NCI-H748 (cell line): ENCODE measurements at regions not wholly inside any gene's neighbourhood (a gene's known extent, or its start where the extent isn't known, plus 50 kb on each side); places are given as distances from the start of the nearest gene placed in this dataset.

Experiments used
- DNase-seq: peaks from one replicate; lab custom pipeline; 2025; ENCODE audit not compliant: unreplicated experiment; lab: John Stamatoyannopoulos, UW

GRCh38 chr10:124346831-124347230, 71.9 kb downstream of the OAT start:
- no peak for DNase-seq

GRCh38 chr10:124345521-124345920, 73.2 kb downstream of the OAT start:
- no peak for DNase-seq

- DNase-seq: no peak
These were observed 73.8 kb downstream of the OAT start for GRCh38 chr10:124344931-124345330.

GRCh38 chr10:124344266-124344590, 74.5 kb downstream of the OAT start:
- DNase-seq: no peak

- DNase-seq: no peak
These were observed 75.1 kb downstream of the OAT start for GRCh38 chr10:124343351-124344265.

GRCh38 chr10:124342821-124343170, 75.9 kb downstream of the OAT start:
- no peak for DNase-seq

GRCh38 chr10:124342136-124342820, 76.4 kb downstream of the OAT start:
- no peak for DNase-seq

- no peak for DNase-seq
These were observed 77.0 kb downstream of the OAT start for GRCh38 chr10:124341768-124342135.

GRCh38 chr10:124340033-124340760, 78.5 kb downstream of the OAT start:
- DNase-seq: no peak

GRCh38 chr10:124339119-124340032, 79.3 kb downstream of the OAT start:
- no peak for DNase-seq

GRCh38 chr10:124338276-124338925, 80.3 kb downstream of the OAT start:
- DNase-seq: no peak

- no peak for DNase-seq
These were observed 82.5 kb downstream of the OAT start for GRCh38 chr10:124336186-124336585.

- no peak for DNase-seq
These were observed 84.8 kb downstream of the OAT start for GRCh38 chr10:124333931-124334330.

- DNase-seq: no peak
These were observed 86.3 kb downstream of the OAT start for GRCh38 chr10:124332426-124332825.

GRCh38 chr10:124329941-124330340, 88.8 kb downstream of the OAT start:
- DNase-seq: no peak

- DNase-seq: no peak
These were observed 89.4 kb downstream of the OAT start for GRCh38 chr10:124329362-124329761.

GRCh38 chr10:124328477-124329220, 90.1 kb downstream of the OAT start:
- DNase-seq: no peak

- DNase-seq: no peak
These were observed 92.6 kb downstream of the OAT start for GRCh38 chr10:124325998-124326636.

- no peak for DNase-seq
These were observed 93.1 kb downstream of the OAT start for GRCh38 chr10:124325633-124325914.
